ENCODE measurements at regions not wholly inside any gene's neighbourhood (a gene's known extent, or its start where the extent isn't known, plus 50 kb on each side); places are given as distances from the start of the nearest gene placed in this dataset.
A peak's percentile ranks its signal among the peaks of the same experiment; 100 is the strongest.

DNA sequence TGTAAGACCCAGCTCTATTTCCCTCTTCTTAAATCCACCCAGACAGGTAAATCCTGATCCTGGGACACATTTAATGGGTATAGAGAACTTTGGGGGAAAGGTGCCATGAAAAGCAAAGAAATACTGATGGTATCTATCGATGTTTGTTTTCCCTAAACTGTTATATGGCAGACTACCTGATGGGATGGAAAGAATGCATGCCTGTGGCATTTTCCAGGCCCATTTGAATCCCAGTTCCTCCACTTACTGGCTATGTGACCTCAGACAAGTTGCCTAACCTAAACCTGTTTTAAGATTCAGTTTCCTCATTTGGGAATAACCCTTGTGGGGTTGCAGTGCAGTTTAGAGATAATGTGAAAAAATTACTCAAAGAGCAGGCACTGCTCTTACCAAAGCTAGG is 404.5 kb downstream of the FUT8 start:
- DNase-seq, result no peak
- Mint-ChIP-seq H3K4me1 (no peaks in the 10 kb centered on the region), H3K36me3 (ENCODE audit: low read depth) (no peaks in the 10 kb centered on the region), H3K4me3 (no peak overlapping the region), H3K9me3 (ENCODE audit: low read depth) (no peaks in the 10 kb centered on the region), H3K27ac (no peak overlapping the region), H3K27me3 (no peaks in the 10 kb centered on the region)
- intact Hi-C loops (cut with DNase I, micrococcal nuclease), result no loop called here
- ChIA-PET CTCF (no interaction called here), POLR2A (no interaction called here)
- no peak for ATAC-seq

GRCh38 chr14:65819569-65819968 is 407.0 kb downstream of the FUT8 start:
- H3K4me3 Mint-ChIP-seq, result no peak overlapping the region
- H3K4me1 Mint-ChIP-seq, result peaks cover 4% of the 10 kb centered on the region
- intact Hi-C loops (cut with DNase I, micrococcal nuclease), result no loop called here
- CTCF ChIA-PET, result interaction anchor here (0.6 to 1.7 kb wide), 3 partner anchors 30 to 236 kb away, joined by 3 to 5 read pairs (median 4); no protein-coding TSS in a partner anchor
- no peak overlapping the region for H3K27ac Mint-ChIP-seq
- H3K36me3 Mint-ChIP-seq (ENCODE audit: low read depth), result no peaks in the 10 kb centered on the region
- POLR2A ChIA-PET, result interaction anchor here (0.9 kb wide), 1 partner anchor 448 kb away, joined by 3 read pairs; no protein-coding TSS in a partner anchor
- no peaks in the 10 kb centered on the region for H3K27me3 Mint-ChIP-seq
- H3K9me3 Mint-ChIP-seq (ENCODE audit: low read depth), result no peaks in the 10 kb centered on the region
- DNase-seq, result no peak
- ATAC-seq, result no peak

DNA sequence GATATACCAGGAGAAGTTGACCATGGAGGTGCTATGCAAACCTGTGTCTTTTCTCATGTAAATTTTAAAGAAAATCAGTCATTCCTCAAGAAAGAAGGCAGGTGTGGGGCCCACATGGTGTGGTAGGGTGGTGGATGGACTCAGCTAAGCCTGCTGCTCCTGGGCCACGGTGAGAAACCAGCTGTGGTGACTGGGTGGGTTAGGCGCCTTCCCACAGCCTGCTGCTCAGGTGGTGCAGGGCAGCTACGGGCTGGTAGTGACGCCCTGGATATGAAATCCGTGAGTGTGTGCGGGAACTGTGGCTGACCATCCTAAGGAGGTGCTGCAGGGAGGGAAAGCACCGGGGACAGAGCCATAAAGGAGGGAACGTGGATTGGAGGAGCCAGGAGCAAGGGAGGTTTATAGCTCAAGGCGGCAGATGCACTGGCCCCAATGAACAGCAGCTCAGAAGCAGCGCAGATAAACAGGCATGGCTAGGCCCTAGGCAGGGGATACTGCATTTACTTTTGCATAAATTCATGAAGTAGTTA is 408.8 kb downstream of the FUT8 start:
- H3K36me3 Mint-ChIP-seq (ENCODE audit: low read depth), result no peaks in the 10 kb centered on the region
- peaks cover 7% of the 10 kb centered on the region for H3K4me1 Mint-ChIP-seq
- H3K9me3 Mint-ChIP-seq (ENCODE audit: low read depth), result no peaks in the 10 kb centered on the region
- no peak overlapping the region for H3K27ac Mint-ChIP-seq
- H3K4me3 Mint-ChIP-seq, result no peak overlapping the region
- ChIA-PET CTCF (interaction anchor here (1.1 to 2.7 kb wide), 2 partner anchors 11 to 120 kb away, joined by 3 to 8 read pairs; no protein-coding TSS in a partner anchor), POLR2A (interaction anchor here (0.6 kb wide), 1 partner anchor 53 kb away, joined by 3 read pairs; no protein-coding TSS in a partner anchor)
- intact Hi-C loops (cut with DNase I, micrococcal nuclease), result loop anchor here (5.0 to 10.0 kb wide), 2 partner anchors 244 to 251 kb away; no protein-coding TSS in a partner anchor
- DNase-seq (no peak), ATAC-seq (no peak)
- no peaks in the 10 kb centered on the region for H3K27me3 Mint-ChIP-seq

GRCh38 chr14:65824285-65824977 is 411.9 kb downstream of the FUT8 start:
- ATAC-seq (peak; percentile 80), DNase-seq (peak; percentile 70)
- CTCF ChIA-PET, result interaction anchor here (0.5 to 3.6 kb wide), 71 partner anchors 9 to 772 kb away, joined by 3 to 58 read pairs (median 4); partner anchors contain the start of gene FUT8
- Mint-ChIP-seq H3K27ac (no peak overlapping the region), H3K9me3 (ENCODE audit: low read depth) (no peaks in the 10 kb centered on the region), H3K36me3 (ENCODE audit: low read depth) (no peaks in the 10 kb centered on the region), H3K27me3 (no peaks in the 10 kb centered on the region), H3K4me1 (peaks cover 7% of the 10 kb centered on the region), H3K4me3 (no peak overlapping the region)
- intact Hi-C loops (cut with DNase I, micrococcal nuclease), result loop anchor here (1.0 to 10.0 kb wide), 7 partner anchors 135 to 660 kb away; no protein-coding TSS in a partner anchor
- POLR2A ChIA-PET, result no interaction called here

GRCh38 chr14:65824978-65825299 is 412.4 kb downstream of the FUT8 start:
- POLR2A ChIA-PET, result no interaction called here
- ATAC-seq, result no peak
- no peaks in the 10 kb centered on the region for H3K36me3 Mint-ChIP-seq (ENCODE audit: low read depth)
- H3K27me3 Mint-ChIP-seq, result no peaks in the 10 kb centered on the region
- CTCF ChIA-PET, result interaction anchor here (0.5 to 3.6 kb wide), 58 partner anchors 10 to 773 kb away, joined by 3 to 58 read pairs (median 4); partner anchors contain the start of gene FUT8
- no peak overlapping the region for H3K27ac Mint-ChIP-seq
- no peaks in the 10 kb centered on the region for H3K9me3 Mint-ChIP-seq (ENCODE audit: low read depth)
- no peak for DNase-seq
- H3K4me1 Mint-ChIP-seq, result peaks cover 7% of the 10 kb centered on the region
- intact Hi-C loops (cut with DNase I, micrococcal nuclease), result loop anchor here (1.0 to 10.0 kb wide), 7 partner anchors 134 to 661 kb away; no protein-coding TSS in a partner anchor
- no peak overlapping the region for H3K4me3 Mint-ChIP-seq

- Mint-ChIP-seq H3K27ac (no peak overlapping the region), H3K4me3 (no peak overlapping the region), H3K9me3 (ENCODE audit: low read depth) (no peaks in the 10 kb centered on the region), H3K27me3 (no peaks in the 10 kb centered on the region), H3K36me3 (ENCODE audit: low read depth) (no peaks in the 10 kb centered on the region), H3K4me1 (peaks cover 7% of the 10 kb centered on the region)
- ChIA-PET CTCF (interaction anchor here (1.1 to 2.4 kb wide), 3 partner anchors 17 to 413 kb away, joined by 3 to 10 read pairs (median 6); no protein-coding TSS in a partner anchor), POLR2A (no interaction called here)
- intact Hi-C loops (cut with DNase I, micrococcal nuclease), result loop anchor here in 1 of 2 experiments (10.0 kb wide), 1 partner anchor 238 kb away; no protein-coding TSS in a partner anchor
- ATAC-seq, result no peak
- DNase-seq, result no peak
Observed at GRCh38 chr14:65826946-65827345, 414.4 kb downstream of the FUT8 start.

- DNase-seq (no peak), ATAC-seq (no peak)
- H3K4me1 Mint-ChIP-seq, result peaks cover 8% of the 10 kb centered on the region
- POLR2A ChIA-PET, result no interaction called here
- no peak overlapping the region for H3K4me3 Mint-ChIP-seq
- intact Hi-C loops (cut with DNase I, micrococcal nuclease), result loop anchor here in 1 of 2 experiments (10.0 kb wide), 1 partner anchor 237 kb away; no protein-coding TSS in a partner anchor
- H3K9me3 Mint-ChIP-seq (ENCODE audit: low read depth), result no peaks in the 10 kb centered on the region
- no peak overlapping the region for H3K27ac Mint-ChIP-seq
- H3K36me3 Mint-ChIP-seq (ENCODE audit: low read depth), result no peaks in the 10 kb centered on the region
- CTCF ChIA-PET, result interaction anchor here (1.4 to 2.4 kb wide), 3 partner anchors 51 to 413 kb away, joined by 5 to 10 read pairs (median 6); no protein-coding TSS in a partner anchor
- H3K27me3 Mint-ChIP-seq, result no peaks in the 10 kb centered on the region
Observed at GRCh38 chr14:65827520-65827919, 415.0 kb downstream of the FUT8 start.

DNA sequence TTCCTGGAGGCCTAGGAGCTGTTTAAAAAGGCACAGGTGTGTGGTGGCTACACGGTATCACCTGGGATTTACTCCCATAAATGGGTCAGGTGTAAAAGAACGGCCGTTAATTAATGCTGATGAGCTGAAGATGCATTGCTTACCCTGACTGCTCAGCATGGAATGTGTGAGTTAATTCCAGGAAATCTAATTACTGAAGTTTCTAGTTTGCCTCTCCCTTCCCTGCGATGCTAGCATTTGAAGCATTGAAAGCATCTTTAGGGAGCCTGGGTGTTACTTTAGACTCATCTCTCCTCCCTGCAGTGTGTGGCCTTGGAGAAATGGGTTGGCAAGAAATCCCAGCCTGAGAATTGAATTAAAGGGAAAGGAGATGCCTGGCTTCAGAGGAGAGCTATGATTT is 415.9 kb downstream of the FUT8 start:
- Mint-ChIP-seq H3K4me3 (no peak overlapping the region), H3K9me3 (ENCODE audit: low read depth) (no peaks in the 10 kb centered on the region), H3K36me3 (ENCODE audit: low read depth) (no peaks in the 10 kb centered on the region), H3K4me1 (peaks cover 11% of the 10 kb centered on the region), H3K27me3 (no peaks in the 10 kb centered on the region), H3K27ac (no peak overlapping the region)
- ChIA-PET POLR2A (no interaction called here), CTCF (interaction anchor here (0.7 to 2.4 kb wide), 6 partner anchors 17 to 414 kb away, joined by 3 to 10 read pairs (median 4); no protein-coding TSS in a partner anchor)
- ATAC-seq (no peak), DNase-seq (no peak)
- intact Hi-C loops (cut with DNase I, micrococcal nuclease), result loop anchor here in 1 of 2 experiments (10.0 kb wide), 1 partner anchor 236 kb away; no protein-coding TSS in a partner anchor

DNA sequence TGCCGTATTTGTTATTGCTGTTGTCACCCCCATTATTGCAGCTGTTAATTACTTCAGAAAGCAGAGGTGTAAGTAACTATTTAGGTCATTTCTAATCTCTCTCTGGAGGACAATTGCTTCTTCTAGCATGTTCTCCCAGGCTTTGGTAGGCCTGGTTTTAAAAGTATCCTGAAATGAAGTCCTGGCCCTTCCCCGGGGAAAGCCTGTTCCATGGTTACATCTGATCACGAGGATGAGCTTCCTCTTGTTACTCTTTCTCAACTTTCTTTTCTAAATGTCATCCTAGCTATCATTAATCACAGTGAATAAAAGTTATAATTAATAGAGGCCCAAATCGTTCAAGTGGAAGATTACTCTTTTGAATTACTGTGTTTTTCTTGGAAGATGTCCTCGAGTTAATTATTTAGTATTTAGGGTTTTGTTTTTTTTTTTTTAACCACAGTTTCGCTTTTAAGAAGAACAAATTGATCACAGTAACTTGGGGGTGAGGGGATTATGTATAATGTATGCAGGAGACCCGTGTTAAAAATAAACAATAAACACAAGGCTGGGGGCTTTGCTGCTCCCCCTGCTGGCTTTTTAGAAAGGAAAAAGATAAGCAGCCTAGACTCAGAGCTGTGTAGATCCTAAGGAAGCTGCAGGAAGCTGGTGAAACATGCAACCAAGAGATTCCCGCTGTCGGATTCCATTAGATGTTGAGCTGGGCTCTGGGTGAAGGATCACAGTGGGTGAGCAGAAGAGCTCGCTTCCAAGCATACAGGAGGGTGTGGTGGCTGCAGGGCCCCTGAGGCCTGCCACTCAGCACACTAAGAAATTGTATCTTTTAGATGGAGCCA is 420.1 kb downstream of the FUT8 start:
- H3K4me1 Mint-ChIP-seq, result peaks cover 16% of the 10 kb centered on the region
- CTCF ChIA-PET, result interaction anchor here (1.1 to 2.1 kb wide), 2 partner anchors 10 to 663 kb away, joined by 3 to 8 read pairs; no protein-coding TSS in a partner anchor
- POLR2A ChIA-PET, result no interaction called here
- intact Hi-C loops (cut with DNase I, micrococcal nuclease), result loop anchor here in 1 of 2 experiments (1.0 kb wide), 1 partner anchor 33 kb away; no protein-coding TSS in a partner anchor
- H3K4me3 Mint-ChIP-seq, result no peak overlapping the region
- no peak for DNase-seq
- H3K36me3 Mint-ChIP-seq (ENCODE audit: low read depth), result no peaks in the 10 kb centered on the region
- H3K27ac Mint-ChIP-seq, result no peak overlapping the region
- no peak for ATAC-seq
- no peaks in the 10 kb centered on the region for H3K27me3 Mint-ChIP-seq
- no peaks in the 10 kb centered on the region for H3K9me3 Mint-ChIP-seq (ENCODE audit: low read depth)

- DNase-seq (no peak), ATAC-seq (no peak)
- intact Hi-C loops (cut with DNase I, micrococcal nuclease), result no loop called here
- H3K27me3 Mint-ChIP-seq, result no peaks in the 10 kb centered on the region
- CTCF ChIA-PET, result interaction anchor here (1.1 kb wide), 1 partner anchor 664 kb away, joined by 3 read pairs; no protein-coding TSS in a partner anchor
- H3K4me3 Mint-ChIP-seq, result no peak overlapping the region
- no peak overlapping the region for H3K27ac Mint-ChIP-seq
- POLR2A ChIA-PET, result no interaction called here
- no peaks in the 10 kb centered on the region for H3K36me3 Mint-ChIP-seq (ENCODE audit: low read depth)
- no peaks in the 10 kb centered on the region for H3K9me3 Mint-ChIP-seq (ENCODE audit: low read depth)
- peaks cover 22% of the 10 kb centered on the region for H3K4me1 Mint-ChIP-seq
Observed at GRCh38 chr14:65833267-65833880, 420.8 kb downstream of the FUT8 start.

DNA sequence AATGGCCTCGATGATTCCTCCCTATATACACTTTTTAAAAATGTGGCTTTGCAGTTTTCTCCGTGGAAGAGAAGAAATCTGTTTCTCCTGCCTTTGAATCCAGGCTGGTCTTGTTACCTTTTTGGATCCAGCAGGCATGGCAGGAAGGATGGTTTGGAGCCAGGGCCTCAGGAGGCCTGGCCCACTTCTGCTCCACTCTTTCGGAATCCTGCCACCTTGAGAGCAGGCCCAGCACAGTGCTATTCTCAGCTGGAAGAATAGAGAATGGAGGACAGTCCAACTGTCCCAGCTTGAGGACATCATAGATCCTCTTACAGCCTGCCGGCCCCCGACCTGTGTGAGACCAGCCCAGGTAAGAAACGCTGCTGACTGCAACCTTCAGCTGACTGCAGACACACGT is 421.5 kb downstream of the FUT8 start:
- peaks cover 26% of the 10 kb centered on the region for H3K4me1 Mint-ChIP-seq
- no peaks in the 10 kb centered on the region for H3K36me3 Mint-ChIP-seq (ENCODE audit: low read depth)
- ATAC-seq (no peak), DNase-seq (no peak)
- intact Hi-C loops (cut with DNase I, micrococcal nuclease), result no loop called here
- POLR2A ChIA-PET, result no interaction called here
- no peak overlapping the region for H3K4me3 Mint-ChIP-seq
- CTCF ChIA-PET, result no interaction called here
- no peaks in the 10 kb centered on the region for H3K9me3 Mint-ChIP-seq (ENCODE audit: low read depth)
- no peak overlapping the region for H3K27ac Mint-ChIP-seq
- no peaks in the 10 kb centered on the region for H3K27me3 Mint-ChIP-seq
